Left lung (tissue), 4 donors: ENCODE measurements at regions not wholly inside any gene's neighbourhood (a gene's known extent, or its start where the extent isn't known, plus 50 kb on each side); places are given as distances from the start of the nearest gene placed in this dataset.

Source experiments
- ATAC-seq: fragments of 200-7000 bp; cut with Tn5 transposase; one replicate; pipeline ENCODE4 v1.9.1; 2020; ENCODE audit warnings: moderate library complexity
- DNase-seq, 4 donors: peaks; one replicate each; pipeline ENCODE4 v3.0.0-alpha.2; 2013 to 2020
- H3K27ac ChIP-seq, 2 donors: fragments of 200-600 bp; sonication (generic) in 1 of 2; one replicate each; pipeline versions ENCODE4 v1.5.0 to v1.8.0; 2020 to 2021
- H3K27me3 ChIP-seq, 2 donors: fragments of 200-600 bp; sonication (generic) in 1 of 2; one replicate each; pipeline versions ENCODE4 v1.5.0 to v1.8.0; 2020 to 2021
- H3K36me3 ChIP-seq, 2 donors: fragments of 200-600 bp; sonication (generic) in 1 of 2; one replicate each; pipeline versions ENCODE4 v1.5.0 to v1.8.0; 2020 to 2021
- H3K4me1 ChIP-seq, 2 donors: fragments of 200-600 bp; one replicate each; pipeline ENCODE4 v1.8.0; 2021
- H3K4me3 ChIP-seq, 2 donors: fragments of 200-600 bp; sonication (generic) in 1 of 2; one replicate each; pipeline versions ENCODE4 v1.5.0 to v1.8.0; 2020 to 2021; ENCODE audit warnings: mild to moderate bottlenecking in 1 of 2
- H3K9me3 ChIP-seq, 2 donors: fragments of 200-600 bp; sonication (generic) in 1 of 2; one replicate each; pipeline versions ENCODE4 v1.5.0 to v1.8.0; 2020 to 2021
- intact Hi-C, 2 donors: fragments of 100-400 bp; cut with DNase I; formaldehyde crosslinking; loops; one replicate each; pipeline versions ENCODE4 v1.11.2 to v1.14.2; 2022
- TF ChIP-seq, protein P1 (sequence below), 2 donors: fragments of 200-600 bp; sonication (generic) in 1 of 2; IDR thresholded peaks; one replicate each; pipeline versions ENCODE4 v1.5.0 to v1.8.0; 2021; ENCODE audit warnings: antibody characterized with exemption in 2 of 2
- donor health status: DM: no; HTN: yes; CAD: no.
- donor health status: DM: no; HTN: no; CAD: no.

GRCh38 chr5:6069496-6070185, 308.7 kb downstream of the MED10 start:
- Histone ChIP-seq H3K9me3 (peaks cover 0 to 5% of the 10 kb centered on the region in 2 donors), H3K27ac (no peak overlapping the region), H3K4me1 (no peaks in the 10 kb centered on the region), H3K4me3 (no peak overlapping the region), H3K27me3 (no peaks in the 10 kb centered on the region), H3K36me3 (no peaks in the 10 kb centered on the region)
- intact Hi-C loops, result no loop called here
- TF ChIP-seq, protein P1, sequence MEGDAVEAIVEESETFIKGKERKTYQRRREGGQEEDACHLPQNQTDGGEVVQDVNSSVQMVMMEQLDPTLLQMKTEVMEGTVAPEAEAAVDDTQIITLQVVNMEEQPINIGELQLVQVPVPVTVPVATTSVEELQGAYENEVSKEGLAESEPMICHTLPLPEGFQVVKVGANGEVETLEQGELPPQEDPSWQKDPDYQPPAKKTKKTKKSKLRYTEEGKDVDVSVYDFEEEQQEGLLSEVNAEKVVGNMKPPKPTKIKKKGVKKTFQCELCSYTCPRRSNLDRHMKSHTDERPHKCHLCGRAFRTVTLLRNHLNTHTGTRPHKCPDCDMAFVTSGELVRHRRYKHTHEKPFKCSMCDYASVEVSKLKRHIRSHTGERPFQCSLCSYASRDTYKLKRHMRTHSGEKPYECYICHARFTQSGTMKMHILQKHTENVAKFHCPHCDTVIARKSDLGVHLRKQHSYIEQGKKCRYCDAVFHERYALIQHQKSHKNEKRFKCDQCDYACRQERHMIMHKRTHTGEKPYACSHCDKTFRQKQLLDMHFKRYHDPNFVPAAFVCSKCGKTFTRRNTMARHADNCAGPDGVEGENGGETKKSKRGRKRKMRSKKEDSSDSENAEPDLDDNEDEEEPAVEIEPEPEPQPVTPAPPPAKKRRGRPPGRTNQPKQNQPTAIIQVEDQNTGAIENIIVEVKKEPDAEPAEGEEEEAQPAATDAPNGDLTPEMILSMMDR (IDR thresholded peaks at IDR 0.05), result no peak
- ATAC-seq, result no peak
- DNase-seq, result no peak

DNA sequence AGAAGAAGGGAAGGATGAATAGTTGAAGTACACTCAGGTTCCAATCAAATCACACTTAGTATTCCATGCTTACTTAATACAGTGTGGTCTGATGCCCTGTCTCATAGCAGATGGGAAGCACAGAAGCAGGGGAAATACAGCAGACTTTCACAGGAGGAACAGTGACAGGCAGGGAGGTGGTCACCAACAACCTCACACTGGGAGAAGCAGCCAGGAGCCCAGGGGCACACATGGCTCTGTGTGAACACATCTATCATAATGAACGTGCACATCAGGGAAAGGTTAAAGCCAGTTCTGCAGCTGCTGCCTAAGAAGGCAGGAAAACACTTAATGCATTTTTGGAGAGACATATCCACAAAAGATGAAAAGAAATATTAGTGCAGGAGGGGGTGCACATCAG, 312.3 kb downstream of the MED10 start:
- TF ChIP-seq, protein P1 (IDR thresholded peaks at IDR 0.05), result no peak
- Histone ChIP-seq H3K27me3 (no peaks in the 10 kb centered on the region), H3K36me3 (no peaks in the 10 kb centered on the region), H3K4me1 (no peaks in the 10 kb centered on the region), H3K27ac (no peak overlapping the region), H3K4me3 (no peak overlapping the region), H3K9me3 (peaks cover 0 to 4% of the 10 kb centered on the region in 2 donors)
- DNase-seq (no peak), ATAC-seq (no peak)
- intact Hi-C loops, result no loop called here

- TF ChIP-seq, protein P1 (IDR thresholded peaks at IDR 0.05), result no peak
- no peaks in the 10 kb centered on the region for H3K4me1 ChIP-seq
- H3K9me3 ChIP-seq, result peaks cover 0 to 4% of the 10 kb centered on the region in 2 donors
- H3K27me3 ChIP-seq, result no peaks in the 10 kb centered on the region
- H3K4me3 ChIP-seq, result no peak overlapping the region
- ATAC-seq (no peak), DNase-seq (no peak)
- intact Hi-C loops, result no loop called here
- H3K36me3 ChIP-seq, result no peaks in the 10 kb centered on the region
- H3K27ac ChIP-seq, result no peak overlapping the region
These were observed 319.1 kb downstream of the MED10 start for GRCh38 chr5:6059137-6059800.

GRCh38 chr5:6058055-6058715, 320.2 kb downstream of the MED10 start:
- Histone ChIP-seq H3K27ac (no peak overlapping the region), H3K4me3 (no peak overlapping the region), H3K9me3 (no peaks in the 10 kb centered on the region), H3K36me3 (no peaks in the 10 kb centered on the region), H3K27me3 (no peaks in the 10 kb centered on the region), H3K4me1 (no peaks in the 10 kb centered on the region)
- DNase-seq (no peak), ATAC-seq (no peak)
- intact Hi-C loops, result no loop called here
- TF ChIP-seq, protein P1 (IDR thresholded peaks at IDR 0.05), result no peak

- DNase-seq (no peak), ATAC-seq (no peak)
- intact Hi-C loops, result no loop called here
- Histone ChIP-seq H3K4me3 (no peak overlapping the region), H3K4me1 (no peaks in the 10 kb centered on the region), H3K27ac (no peak overlapping the region), H3K27me3 (no peaks in the 10 kb centered on the region), H3K36me3 (no peaks in the 10 kb centered on the region), H3K9me3 (no peaks in the 10 kb centered on the region)
- TF ChIP-seq, protein P1 (IDR thresholded peaks at IDR 0.05), result no peak
These were observed 322.1 kb downstream of the MED10 start for GRCh38 chr5:6056280-6056679.
